ENCODE measurements at regions not wholly inside any gene's neighbourhood (a gene's known extent, or its start where the extent isn't known, plus 50 kb on each side); places are given as distances from the start of the nearest gene placed in this dataset.

DNA sequence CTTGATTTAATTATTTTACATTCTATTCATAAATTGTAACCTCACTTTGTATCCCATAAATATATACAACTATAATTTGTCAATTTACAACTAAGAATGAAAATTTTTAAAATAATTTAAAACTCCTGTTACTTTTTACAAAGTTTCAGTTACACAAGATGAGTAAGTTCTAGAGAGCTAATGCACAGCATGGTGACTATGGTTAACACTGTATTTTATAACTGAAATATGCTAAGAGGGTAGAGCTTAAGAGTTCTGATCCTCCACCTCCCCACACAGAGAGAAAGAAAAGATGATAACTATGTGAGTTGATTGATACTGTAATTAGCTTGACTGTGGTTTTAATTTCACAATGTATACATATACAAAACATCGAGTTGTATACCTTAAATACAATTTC, 412.5 kb upstream of the DDI1 start:
- no peak overlapping the region for H3K4me3 ChIP-seq
- TF ChIP-seq CTCF (IDR thresholded peaks at IDR 0.05) (no peak), POLR2AphosphoS5 (IDR thresholded peaks at IDR 0.05) (no peak), POLR2A (IDR thresholded peaks at IDR 0.05) (no peak), EP300 (IDR thresholded peaks at IDR 0.05) (no peak)
- no peaks in the 10 kb centered on the region for H3K4me1 ChIP-seq
- H3K36me3 ChIP-seq: no peaks in the 10 kb centered on the region
- H3K9me3 ChIP-seq: no peaks in the 10 kb centered on the region
- WGBS, 5 donors: 46 to 77% (median 64%) methylated on average over 1 of the region's 1 CpG
- H3K27me3 ChIP-seq: no peaks in the 10 kb centered on the region
- intact Hi-C loops (cut with DNase I; ENCODE audit: low total_unique reads): no loop called here
- DNase-seq: no peak
- no peak overlapping the region for H3K27ac ChIP-seq

DNA sequence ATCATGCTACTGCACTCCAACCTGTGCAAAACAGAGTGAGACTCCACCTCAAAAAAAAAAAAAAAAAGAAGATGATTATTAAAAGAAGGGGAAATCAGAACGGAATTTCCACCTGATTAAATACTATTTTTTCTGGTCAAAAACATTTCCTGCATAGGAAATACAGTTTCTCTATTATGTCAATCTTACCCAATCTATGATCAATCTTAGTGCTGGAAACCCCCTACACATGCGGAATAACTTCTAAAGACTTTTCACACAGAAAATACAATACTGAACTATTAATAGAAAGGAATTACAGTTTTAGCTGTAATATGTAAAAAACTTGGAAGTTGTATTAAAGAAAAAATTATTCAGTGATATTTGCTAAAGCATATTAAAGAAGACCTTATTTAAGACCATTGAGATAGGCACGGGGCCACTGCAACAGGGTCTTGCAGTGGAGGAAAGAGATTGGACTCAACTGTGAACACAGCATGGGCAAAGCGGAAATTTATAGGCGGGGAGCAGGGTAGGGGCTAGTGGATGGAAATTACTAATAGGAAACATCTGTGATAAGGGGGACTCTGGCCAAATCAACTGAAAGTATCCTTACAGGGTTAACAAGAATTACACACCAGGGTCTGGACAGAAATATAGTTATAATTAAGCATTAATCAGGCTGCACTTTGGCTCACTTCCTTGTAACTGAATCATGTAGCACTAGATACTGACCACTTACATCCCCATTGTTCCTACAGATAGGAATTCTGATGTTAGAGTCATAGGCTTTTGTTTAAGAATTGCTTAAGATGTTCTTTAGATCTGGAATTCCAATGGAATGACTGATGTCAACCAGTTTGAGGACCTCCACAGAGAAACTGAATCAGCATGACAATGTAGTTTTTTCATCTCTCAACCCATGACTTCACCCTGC, 411.5 kb upstream of the DDI1 start:
- Histone ChIP-seq H3K27me3 (no peaks in the 10 kb centered on the region), H3K36me3 (no peaks in the 10 kb centered on the region), H3K27ac (no peak overlapping the region), H3K4me1 (no peaks in the 10 kb centered on the region), H3K4me3 (no peak overlapping the region), H3K9me3 (no peaks in the 10 kb centered on the region)
- WGBS, 5 donors: 77 to 85% (median 78%) methylated on average over 5 of the region's 5 CpGs
- TF ChIP-seq POLR2A (IDR thresholded peaks at IDR 0.05): no peak
- TF ChIP-seq POLR2AphosphoS5 (IDR thresholded peaks at IDR 0.05): no peak
- no peak for TF ChIP-seq EP300 (IDR thresholded peaks at IDR 0.05)
- TF ChIP-seq CTCF (IDR thresholded peaks at IDR 0.05): no peak
- peak in 1 of 2 donors; percentile 51 for DNase-seq
- intact Hi-C loops (cut with DNase I; ENCODE audit: low total_unique reads): no loop called here

DNA sequence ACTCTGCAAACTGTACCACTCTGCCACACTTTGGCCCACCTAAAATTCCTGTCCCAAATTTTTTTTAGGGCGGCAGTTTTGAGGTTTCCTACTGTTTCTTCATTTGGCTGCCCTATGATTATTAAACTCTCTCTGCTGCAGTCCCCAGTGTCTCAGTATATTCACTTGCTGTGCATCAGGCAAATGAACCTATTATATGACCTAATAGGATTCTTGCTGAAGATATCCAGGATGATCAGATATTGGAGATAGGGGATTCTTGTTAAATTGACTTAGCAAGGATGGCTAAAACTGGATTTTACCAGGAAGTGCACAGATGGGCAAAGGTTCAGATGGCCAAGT, 410.8 kb upstream of the DDI1 start:
- WGBS, 5 donors: 0 to 28% (median 0%) methylated on average over 1 of the region's 1 CpG
- intact Hi-C loops (cut with DNase I; ENCODE audit: low total_unique reads): no loop called here

DNA sequence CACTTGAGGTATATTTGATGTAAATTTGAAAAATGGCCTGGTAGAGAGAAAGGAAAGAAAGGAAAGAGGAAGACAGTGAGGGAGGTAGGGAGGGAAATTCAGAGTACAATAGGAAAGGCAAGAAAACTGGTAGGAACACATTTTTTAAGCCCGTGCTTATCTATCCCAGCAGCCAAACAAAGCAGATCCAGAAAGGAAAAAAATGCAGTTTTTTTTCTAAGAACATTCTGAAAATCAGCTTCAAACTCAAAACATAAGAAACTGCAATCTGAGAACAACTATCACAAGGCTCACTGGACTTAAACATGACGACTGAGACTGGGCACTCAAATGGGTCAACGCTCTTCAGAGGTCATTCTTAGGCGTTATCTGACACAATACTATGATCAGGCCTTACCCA, 408.3 kb upstream of the DDI1 start:
- TF ChIP-seq POLR2AphosphoS5 (IDR thresholded peaks at IDR 0.05) (no peak), POLR2A (IDR thresholded peaks at IDR 0.05) (no peak), CTCF (IDR thresholded peaks at IDR 0.05) (no peak), EP300 (IDR thresholded peaks at IDR 0.05) (no peak)
- H3K9me3 ChIP-seq: no peaks in the 10 kb centered on the region
- H3K27ac ChIP-seq: no peak overlapping the region
- H3K27me3 ChIP-seq: no peaks in the 10 kb centered on the region
- 63 to 74% (median 71%) methylated on average over 4 of the region's 4 CpGs for WGBS, 5 donors
- DNase-seq: no peak
- H3K36me3 ChIP-seq: no peaks in the 10 kb centered on the region
- intact Hi-C loops (cut with DNase I; ENCODE audit: low total_unique reads): no loop called here
- H3K4me3 ChIP-seq: no peak overlapping the region
- no peaks in the 10 kb centered on the region for H3K4me1 ChIP-seq

More for the DNA sequence above, 410.8 kb upstream of the DDI1 start:
- Histone ChIP-seq H3K36me3 (no peaks in the 10 kb centered on the region), H3K27ac (no peak overlapping the region), H3K4me1 (no peaks in the 10 kb centered on the region), H3K9me3 (no peaks in the 10 kb centered on the region), H3K27me3 (no peaks in the 10 kb centered on the region), H3K4me3 (no peak overlapping the region)
- no peak for DNase-seq
- TF ChIP-seq POLR2AphosphoS5 (IDR thresholded peaks at IDR 0.05) (no peak), EP300 (IDR thresholded peaks at IDR 0.05) (no peak), POLR2A (IDR thresholded peaks at IDR 0.05) (no peak), CTCF (IDR thresholded peaks at IDR 0.05) (no peak)

Measured in stomach (tissue), 8 donors.